ENCODE measurements at regions not wholly inside any gene's neighbourhood (a gene's known extent, or its start where the extent isn't known, plus 50 kb on each side); places are given as distances from the start of the nearest gene placed in this dataset.

DNA sequence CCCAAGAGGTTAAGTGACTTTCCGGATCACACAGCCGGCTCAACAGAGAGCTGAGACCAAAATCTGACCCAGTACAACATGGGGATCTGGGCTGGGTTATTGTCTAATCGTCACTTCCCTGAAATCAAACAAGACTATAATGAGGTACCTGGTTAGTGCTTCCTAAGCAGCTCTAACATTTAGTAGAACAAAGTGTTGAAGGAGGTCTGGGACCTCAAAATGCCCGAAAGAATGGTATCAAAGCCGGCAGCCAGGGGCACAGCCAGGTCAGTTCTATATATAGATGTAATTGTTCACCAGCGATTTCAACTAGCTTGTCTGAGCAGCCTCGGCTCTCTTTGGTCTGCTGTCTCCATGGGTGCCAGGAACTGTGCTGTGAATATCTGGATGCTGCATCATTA, 245.5 kb upstream of the ECI2 start:
- no peaks in the 10 kb centered on the region for H3K36me3 ChIP-seq (ENCODE audit: control insufficient read depth in 2 of 2, insufficient read depth in 2 of 2, low read length in 2 of 2)
- no peak overlapping the region for H3K4me3 ChIP-seq (ENCODE audit: low read length in 2 of 2)
- H3K9me3 ChIP-seq (ENCODE audit: control insufficient read depth in 2 of 2, low read length in 2 of 2): peaks cover 18 to 20% of the 10 kb centered on the region in 2 donors
- H3K27me3 ChIP-seq (ENCODE audit: control insufficient read depth in 1 of 2, insufficient read depth in 2 of 2, low read length in 2 of 2): peaks cover 0 to 2% of the 10 kb centered on the region in 2 donors
- H3K27ac ChIP-seq (ENCODE audit: low read length): no peak overlapping the region
- H3K9ac ChIP-seq (ENCODE audit: low read length in 2 of 2): no peak overlapping the region
- H3K4me1 ChIP-seq (ENCODE audit: control insufficient read depth, insufficient read depth, low read length): no peaks in the 10 kb centered on the region

DNA sequence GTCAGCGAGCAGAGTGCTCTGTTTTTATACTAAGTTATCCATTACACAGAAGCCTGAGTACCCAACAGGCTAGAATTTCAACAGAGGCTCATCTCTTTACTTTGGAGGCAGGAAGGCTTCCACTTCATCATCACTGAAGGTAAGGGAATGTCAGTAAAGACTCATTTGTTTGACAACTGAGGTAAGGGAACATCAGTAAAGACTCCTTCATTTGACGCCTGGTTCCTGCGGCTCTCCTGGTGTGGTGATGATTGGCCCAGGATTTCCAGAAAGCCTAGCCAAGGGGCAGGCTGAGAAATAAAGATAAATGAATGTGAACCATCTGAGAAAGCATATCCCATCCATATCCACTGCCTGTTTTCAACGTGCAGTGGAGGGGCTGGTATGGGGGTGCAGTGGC, 244.6 kb upstream of the ECI2 start:
- Histone ChIP-seq H3K27me3 (ENCODE audit: control insufficient read depth in 1 of 2, insufficient read depth in 2 of 2, low read length in 2 of 2) (peaks cover 0 to 2% of the 10 kb centered on the region in 2 donors), H3K4me3 (ENCODE audit: low read length in 2 of 2) (no peak overlapping the region), H3K9me3 (ENCODE audit: control insufficient read depth in 2 of 2, low read length in 2 of 2) (peaks cover 14 to 15% of the 10 kb centered on the region in 2 donors), H3K9ac (ENCODE audit: low read length in 2 of 2) (no peak overlapping the region), H3K4me1 (ENCODE audit: control insufficient read depth, insufficient read depth, low read length) (no peaks in the 10 kb centered on the region), H3K36me3 (ENCODE audit: control insufficient read depth in 2 of 2, insufficient read depth in 2 of 2, low read length in 2 of 2) (no peaks in the 10 kb centered on the region), H3K27ac (ENCODE audit: low read length) (no peak overlapping the region)

DNA sequence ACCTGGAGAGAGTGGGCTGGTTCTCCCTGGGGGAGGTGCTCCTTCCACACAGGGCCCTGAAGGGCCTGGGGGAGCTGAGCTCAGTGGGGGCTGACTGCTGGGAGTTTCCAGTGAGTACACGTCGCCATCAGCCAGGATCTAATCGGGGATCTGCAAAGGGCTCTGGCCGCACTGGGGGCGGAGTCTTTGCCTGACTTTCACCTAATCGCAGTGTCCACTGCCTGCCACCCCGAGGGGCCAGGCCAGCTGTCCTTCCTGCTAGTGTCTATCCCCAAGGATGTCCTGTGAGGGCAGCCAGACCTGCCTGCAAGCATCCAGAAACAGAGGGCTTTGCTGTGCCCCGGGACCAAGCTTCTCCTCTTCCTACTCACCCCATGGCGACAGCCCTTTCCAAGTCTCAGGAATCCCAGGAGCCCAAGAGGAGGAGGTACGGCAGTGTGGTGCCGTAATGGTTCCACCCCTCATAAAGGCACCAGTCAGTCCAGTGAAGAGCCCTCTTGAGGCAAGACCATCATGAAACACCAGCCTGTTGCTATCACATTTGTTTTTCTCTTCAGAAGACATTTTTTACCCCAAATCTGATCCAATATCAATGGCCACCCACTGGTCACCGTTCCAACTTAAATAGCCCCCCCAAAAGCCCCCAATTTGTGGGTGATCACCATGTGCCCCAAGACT, 243.1 kb upstream of the ECI2 start:
- Histone ChIP-seq H3K27ac (ENCODE audit: low read length) (no peak overlapping the region), H3K9ac (ENCODE audit: low read length in 2 of 2) (no peak overlapping the region), H3K36me3 (ENCODE audit: control insufficient read depth in 2 of 2, insufficient read depth in 2 of 2, low read length in 2 of 2) (no peaks in the 10 kb centered on the region), H3K4me1 (ENCODE audit: control insufficient read depth, insufficient read depth, low read length) (no peaks in the 10 kb centered on the region), H3K27me3 (ENCODE audit: control insufficient read depth in 1 of 2, insufficient read depth in 2 of 2, low read length in 2 of 2) (peaks cover 0 to 2% of the 10 kb centered on the region in 2 donors), H3K9me3 (ENCODE audit: control insufficient read depth in 2 of 2, low read length in 2 of 2) (peaks cover 3 to 5% of the 10 kb centered on the region in 2 donors), H3K4me3 (ENCODE audit: low read length in 2 of 2) (no peak overlapping the region)

DNA sequence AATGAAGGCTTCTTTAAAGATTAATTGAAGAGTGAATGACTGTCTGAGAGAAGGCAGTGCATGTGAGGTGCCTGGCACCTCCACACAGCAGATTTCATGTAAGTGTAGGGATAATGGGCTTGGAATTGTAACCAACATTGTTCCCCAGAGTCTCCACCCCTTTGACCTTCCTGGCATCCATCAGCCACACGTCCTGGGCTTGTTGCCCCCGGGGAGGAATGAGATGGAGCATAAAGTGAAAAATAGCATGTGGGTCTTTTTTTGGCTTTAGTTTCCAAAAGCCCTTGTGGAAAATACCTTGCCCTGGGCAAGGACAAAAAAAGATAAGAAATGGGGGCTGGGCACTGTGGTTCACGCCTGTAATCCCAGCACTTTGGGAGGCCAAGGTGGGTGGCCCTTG, 242.2 kb upstream of the ECI2 start:
- Histone ChIP-seq H3K36me3 (ENCODE audit: control insufficient read depth in 2 of 2, insufficient read depth in 2 of 2, low read length in 2 of 2) (no peaks in the 10 kb centered on the region), H3K9ac (ENCODE audit: low read length in 2 of 2) (no peak overlapping the region), H3K4me3 (ENCODE audit: low read length in 2 of 2) (no peak overlapping the region), H3K27ac (ENCODE audit: low read length) (no peak overlapping the region), H3K9me3 (ENCODE audit: control insufficient read depth in 2 of 2, low read length in 2 of 2) (peaks cover 0 to 2% of the 10 kb centered on the region in 2 donors), H3K4me1 (ENCODE audit: control insufficient read depth, insufficient read depth, low read length) (no peaks in the 10 kb centered on the region), H3K27me3 (ENCODE audit: control insufficient read depth in 1 of 2, insufficient read depth in 2 of 2, low read length in 2 of 2) (peaks cover 0 to 2% of the 10 kb centered on the region in 2 donors)

DNA sequence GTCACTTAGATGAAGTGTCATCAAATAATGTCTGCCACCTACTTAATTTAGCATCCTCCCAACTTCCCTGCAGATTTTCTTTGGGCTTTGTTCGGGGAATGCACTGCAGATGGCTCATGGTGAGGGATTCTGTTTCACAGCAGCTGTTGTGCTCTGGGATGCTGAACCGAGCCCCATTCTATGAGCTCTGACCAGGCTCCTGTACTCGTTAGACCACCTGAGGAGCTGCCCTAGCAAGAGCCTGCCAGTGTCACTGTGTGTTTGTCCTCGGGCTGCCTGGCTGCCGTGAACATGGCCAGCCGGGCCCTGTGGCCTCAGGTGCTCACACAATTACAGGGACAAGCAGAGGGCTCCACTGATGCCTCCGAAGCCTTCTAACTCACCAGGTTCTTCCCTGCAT, 238.8 kb upstream of the ECI2 start:
- no peak overlapping the region for H3K9ac ChIP-seq (ENCODE audit: low read length in 2 of 2)
- no peaks in the 10 kb centered on the region for H3K36me3 ChIP-seq (ENCODE audit: control insufficient read depth in 2 of 2, insufficient read depth in 2 of 2, low read length in 2 of 2)
- no peak overlapping the region for H3K4me3 ChIP-seq (ENCODE audit: low read length in 2 of 2)
- H3K4me1 ChIP-seq (ENCODE audit: control insufficient read depth, insufficient read depth, low read length): no peaks in the 10 kb centered on the region
- H3K9me3 ChIP-seq (ENCODE audit: control insufficient read depth in 2 of 2, low read length in 2 of 2): no peaks in the 10 kb centered on the region
- no peak overlapping the region for H3K27ac ChIP-seq (ENCODE audit: low read length)
- H3K27me3 ChIP-seq (ENCODE audit: control insufficient read depth in 1 of 2, insufficient read depth in 2 of 2, low read length in 2 of 2): peaks cover 0 to 2% of the 10 kb centered on the region in 2 donors

DNA sequence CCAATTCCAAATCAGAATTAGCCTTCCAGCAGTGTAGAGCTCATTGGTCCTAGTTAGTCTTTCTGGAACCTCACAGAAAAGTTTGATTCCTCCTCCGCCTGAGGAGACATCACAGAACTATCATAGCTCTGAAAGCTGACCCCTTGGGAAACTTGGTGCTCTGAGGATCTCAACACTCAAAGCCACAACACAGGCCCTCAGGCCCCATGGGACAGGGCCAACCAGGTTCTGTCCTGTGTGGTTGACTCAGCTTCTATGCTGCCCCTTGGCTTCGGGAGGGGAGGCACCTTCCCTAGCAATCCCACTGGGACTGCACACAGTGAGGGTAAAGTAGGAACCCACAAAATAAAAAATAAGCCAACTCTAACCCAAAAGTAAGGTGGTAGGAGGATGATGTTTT, 237.5 kb upstream of the ECI2 start:
- H3K4me3 ChIP-seq (ENCODE audit: low read length in 2 of 2): no peak overlapping the region
- no peaks in the 10 kb centered on the region for H3K36me3 ChIP-seq (ENCODE audit: control insufficient read depth in 2 of 2, insufficient read depth in 2 of 2, low read length in 2 of 2)
- H3K27ac ChIP-seq (ENCODE audit: low read length): no peak overlapping the region
- peaks cover 0 to 2% of the 10 kb centered on the region in 2 donors for H3K27me3 ChIP-seq (ENCODE audit: control insufficient read depth in 1 of 2, insufficient read depth in 2 of 2, low read length in 2 of 2)
- no peak overlapping the region for H3K9ac ChIP-seq (ENCODE audit: low read length in 2 of 2)
- no peaks in the 10 kb centered on the region for H3K4me1 ChIP-seq (ENCODE audit: control insufficient read depth, insufficient read depth, low read length)
- no peaks in the 10 kb centered on the region for H3K9me3 ChIP-seq (ENCODE audit: control insufficient read depth in 2 of 2, low read length in 2 of 2)

DNA sequence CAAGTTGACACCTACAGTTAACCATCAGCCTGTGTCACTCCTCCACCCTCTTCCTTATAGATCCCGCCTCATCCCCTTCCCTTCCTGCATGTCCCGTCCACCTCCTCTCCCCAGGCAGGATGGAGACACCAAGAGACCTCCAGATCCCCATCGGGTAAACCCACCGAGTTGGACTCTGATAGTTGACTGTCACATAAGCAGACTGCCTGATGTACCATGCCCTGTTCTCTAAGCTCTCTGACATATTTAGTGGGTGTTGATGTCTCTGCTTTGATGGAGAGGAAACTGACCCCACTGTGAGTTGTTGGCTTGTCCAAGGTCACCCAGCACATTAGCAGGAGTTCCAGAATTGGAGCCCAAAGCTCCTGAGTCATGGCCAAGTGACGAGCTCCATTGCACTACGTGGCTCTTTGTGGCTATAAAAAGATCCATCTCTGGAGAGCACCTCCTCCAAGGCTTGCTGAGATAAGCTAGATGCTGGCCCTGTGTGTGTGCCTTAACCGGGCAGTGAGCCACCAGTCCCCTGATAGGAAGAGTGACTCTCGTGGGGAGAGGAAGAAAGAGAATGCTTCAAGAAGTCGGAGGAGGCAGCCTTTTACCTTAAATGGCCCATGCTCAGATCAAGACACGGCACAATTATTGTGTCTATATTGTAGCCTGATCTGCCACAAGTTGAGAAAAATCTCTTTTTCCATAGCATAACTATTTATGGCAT, 236.0 kb upstream of the ECI2 start:
- Histone ChIP-seq H3K4me1 (ENCODE audit: control insufficient read depth, insufficient read depth, low read length) (no peaks in the 10 kb centered on the region), H3K27ac (ENCODE audit: low read length) (no peak overlapping the region), H3K27me3 (ENCODE audit: control insufficient read depth in 1 of 2, insufficient read depth in 2 of 2, low read length in 2 of 2) (no peaks in the 10 kb centered on the region), H3K36me3 (ENCODE audit: control insufficient read depth in 2 of 2, insufficient read depth in 2 of 2, low read length in 2 of 2) (no peaks in the 10 kb centered on the region), H3K9me3 (ENCODE audit: control insufficient read depth in 2 of 2, low read length in 2 of 2) (no peaks in the 10 kb centered on the region), H3K4me3 (ENCODE audit: low read length in 2 of 2) (no peak overlapping the region), H3K9ac (ENCODE audit: low read length in 2 of 2) (no peak overlapping the region)

DNA sequence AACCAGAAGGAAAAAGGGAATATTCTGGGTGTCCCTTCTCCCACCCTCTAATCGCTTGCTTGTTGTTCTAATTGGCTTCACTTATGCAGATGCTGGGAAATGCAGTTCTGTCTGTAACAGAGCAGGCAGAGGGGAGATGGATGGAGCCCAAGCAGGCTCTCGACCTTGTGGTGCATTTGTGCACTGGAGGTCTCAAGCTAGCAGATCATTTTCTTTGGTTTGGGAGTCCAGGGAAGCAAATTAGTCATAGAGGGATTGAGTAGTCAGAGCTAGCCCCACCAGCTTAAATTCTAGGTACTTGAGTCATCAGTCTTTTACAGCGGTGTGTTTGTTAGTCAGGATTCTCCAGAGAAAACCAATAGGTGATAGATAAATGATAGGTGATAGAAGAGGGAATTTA, 234.7 kb upstream of the ECI2 start:
- H3K27me3 ChIP-seq (ENCODE audit: control insufficient read depth in 1 of 2, insufficient read depth in 2 of 2, low read length in 2 of 2): no peaks in the 10 kb centered on the region
- H3K36me3 ChIP-seq (ENCODE audit: control insufficient read depth in 2 of 2, insufficient read depth in 2 of 2, low read length in 2 of 2): no peaks in the 10 kb centered on the region
- no peak overlapping the region for H3K9ac ChIP-seq (ENCODE audit: low read length in 2 of 2)
- peaks cover 3% of the 10 kb centered on the region for H3K4me1 ChIP-seq (ENCODE audit: control insufficient read depth, insufficient read depth, low read length)
- no peaks in the 10 kb centered on the region for H3K9me3 ChIP-seq (ENCODE audit: control insufficient read depth in 2 of 2, low read length in 2 of 2)
- no peak overlapping the region for H3K4me3 ChIP-seq (ENCODE audit: low read length in 2 of 2)
- no peak overlapping the region for H3K27ac ChIP-seq (ENCODE audit: low read length)

DNA sequence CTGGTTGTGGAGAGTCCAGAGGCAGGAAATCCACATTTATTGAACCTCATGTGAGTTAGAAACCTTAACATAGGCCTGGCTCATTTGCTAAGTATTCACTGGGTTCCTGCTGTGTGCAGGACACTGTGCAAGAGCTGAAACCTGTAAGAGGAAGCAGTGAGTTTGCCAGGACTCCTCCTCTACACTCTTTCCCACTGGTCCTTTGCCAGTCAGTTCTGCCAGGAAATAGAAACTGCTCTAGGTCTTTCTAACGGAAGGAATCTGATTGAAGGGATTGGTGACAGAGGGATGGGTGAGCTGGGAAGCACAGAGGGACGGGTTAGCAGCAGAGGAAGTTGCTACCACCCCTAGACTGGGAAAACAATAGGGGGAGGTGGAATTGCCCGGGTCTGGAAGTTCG, 234.2 kb upstream of the ECI2 start:
- H3K9me3 ChIP-seq (ENCODE audit: control insufficient read depth in 2 of 2, low read length in 2 of 2): no peaks in the 10 kb centered on the region
- H3K4me1 ChIP-seq (ENCODE audit: control insufficient read depth, insufficient read depth, low read length): peaks cover 3% of the 10 kb centered on the region
- H3K27me3 ChIP-seq (ENCODE audit: control insufficient read depth in 1 of 2, insufficient read depth in 2 of 2, low read length in 2 of 2): no peaks in the 10 kb centered on the region
- no peaks in the 10 kb centered on the region for H3K36me3 ChIP-seq (ENCODE audit: control insufficient read depth in 2 of 2, insufficient read depth in 2 of 2, low read length in 2 of 2)
- H3K9ac ChIP-seq (ENCODE audit: low read length in 2 of 2): no peak overlapping the region
- no peak overlapping the region for H3K4me3 ChIP-seq (ENCODE audit: low read length in 2 of 2)
- H3K27ac ChIP-seq (ENCODE audit: low read length): no peak overlapping the region

DNA sequence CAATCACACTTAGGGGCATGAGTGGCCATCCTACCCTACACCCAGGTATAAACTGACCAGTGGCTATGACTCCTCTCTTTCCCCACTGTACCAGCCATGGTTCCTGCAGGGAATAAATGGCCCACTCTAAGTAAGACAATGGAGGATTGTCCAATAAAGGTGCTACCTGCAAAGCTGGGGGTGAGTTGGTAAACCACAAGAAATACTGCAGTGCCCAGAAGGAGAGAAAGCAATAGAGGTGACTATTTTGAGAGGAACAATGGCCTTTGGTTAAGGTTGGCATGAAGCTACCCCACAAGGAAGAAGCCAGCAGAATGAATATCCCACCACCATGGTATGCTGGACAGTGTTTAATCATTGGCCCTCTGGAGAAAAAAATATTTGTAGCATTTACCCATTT, 233.3 kb upstream of the ECI2 start:
- Histone ChIP-seq H3K4me1 (ENCODE audit: control insufficient read depth, insufficient read depth, low read length) (peaks cover 3% of the 10 kb centered on the region), H3K9ac (ENCODE audit: low read length in 2 of 2) (no peak overlapping the region), H3K9me3 (ENCODE audit: control insufficient read depth in 2 of 2, low read length in 2 of 2) (no peaks in the 10 kb centered on the region), H3K27me3 (ENCODE audit: control insufficient read depth in 1 of 2, insufficient read depth in 2 of 2, low read length in 2 of 2) (no peaks in the 10 kb centered on the region), H3K27ac (ENCODE audit: low read length) (no peak overlapping the region), H3K4me3 (ENCODE audit: low read length in 2 of 2) (no peak overlapping the region), H3K36me3 (ENCODE audit: control insufficient read depth in 2 of 2, insufficient read depth in 2 of 2, low read length in 2 of 2) (no peaks in the 10 kb centered on the region)

DNA sequence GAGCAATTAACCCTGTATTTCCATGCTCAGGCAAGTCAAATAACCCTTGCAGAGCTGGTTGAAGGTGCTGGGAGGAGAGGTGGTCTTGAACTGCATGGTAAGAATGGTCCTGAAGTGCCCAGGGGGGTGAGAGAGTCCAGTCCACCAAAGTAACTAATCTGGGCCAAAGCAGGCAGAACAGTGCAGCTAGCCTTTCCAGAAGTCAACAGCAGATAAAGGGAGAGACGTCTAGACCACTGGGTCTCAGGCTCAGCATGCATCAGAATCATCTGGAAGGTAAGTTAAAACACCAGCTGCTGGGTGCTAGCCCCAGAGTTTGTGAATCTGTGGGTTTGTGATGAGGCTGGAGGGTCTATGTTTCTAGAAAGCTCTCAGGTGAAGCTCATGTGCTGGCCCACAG, 232.3 kb upstream of the ECI2 start:
- Histone ChIP-seq H3K4me1 (ENCODE audit: control insufficient read depth, insufficient read depth, low read length) (peaks cover 3% of the 10 kb centered on the region), H3K9me3 (ENCODE audit: control insufficient read depth in 2 of 2, low read length in 2 of 2) (no peaks in the 10 kb centered on the region), H3K9ac (ENCODE audit: low read length in 2 of 2) (no peak overlapping the region), H3K27me3 (ENCODE audit: control insufficient read depth in 1 of 2, insufficient read depth in 2 of 2, low read length in 2 of 2) (no peaks in the 10 kb centered on the region), H3K4me3 (ENCODE audit: low read length in 2 of 2) (no peak overlapping the region), H3K36me3 (ENCODE audit: control insufficient read depth in 2 of 2, insufficient read depth in 2 of 2, low read length in 2 of 2) (no peaks in the 10 kb centered on the region), H3K27ac (ENCODE audit: low read length) (no peak overlapping the region)
